H1 (cell line): ENCODE measurements at regions not wholly inside any gene's neighbourhood (a gene's known extent, or its start where the extent isn't known, plus 50 kb on each side); places are given as distances from the start of the nearest gene placed in this dataset.

Source experiments
- CTCF ChIP-seq, 3 experiments: IDR thresholded peaks; 1 replicate in 2 of 3; 2 replicates in 1 of 3; pipeline versions ENCODE4 v1.5.1 to v1.6.1; 2011; ENCODE audit warnings: low read length in 3 of 3, mild to moderate bottlenecking in 3 of 3, inconsistent platforms in 2 of 3, low read depth in 1 of 3, moderate library complexity in 1 of 3; ENCODE audit not compliant: insufficient read depth in 1 of 3; ENCODE audit errors: control extremely low read depth in 1 of 3
- JUND ChIP-seq: IDR thresholded peaks from 2 replicates; pipeline ENCODE4 v1.6.1; 2011; ENCODE audit warnings: mild to moderate bottlenecking, improper control_type of control experiment, low read length
- POU5F1 ChIP-seq: IDR thresholded peaks from 2 replicates; pipeline ENCODE4 v1.6.1; 2011; ENCODE audit warnings: low read depth, mild to moderate bottlenecking, low read length, moderate library complexity

- no peak for TF ChIP-seq POU5F1
- no peak for TF ChIP-seq JUND
- no peak for TF ChIP-seq CTCF (IDR thresholded peaks at IDR 0.05; ENCODE audit: control extremely low read depth in 1 of 3, insufficient read depth in 1 of 3, low read depth in 1 of 3, low read length in 3 of 3)
Measured at GRCh38 chr2:221263573-221263972, 308.5 kb downstream of the EPHA4 start.
